WTC11 (cell line): ENCODE measurements at regions not wholly inside any gene's neighbourhood (a gene's known extent, or its start where the extent isn't known, plus 50 kb on each side); places are given as distances from the start of the nearest gene placed in this dataset.

ENCODE experiments used
- ATAC-seq: fragments of 200-7000 bp; cut with Tn5 transposase; 2 replicates; pipeline ENCODE4 v1.10.0; 2021; ENCODE audit warnings: mild to moderate bottlenecking, moderate library complexity
- CTCF ChIA-PET: fragments of 300-600 bp; sonication (Branson Sonifier 250); formaldehyde crosslinking; loops from one replicate; lab custom pipeline; 2021; ENCODE audit warnings: antibody characterized with exemption; lab: Charles Lee
- POLR2A ChIA-PET: fragments of 350-600 bp; sonication (Branson Sonifier 250); formaldehyde crosslinking; loops from one replicate; lab custom pipeline; 2021; ENCODE audit warnings: antibody characterized with exemption; lab: Charles Lee
- DNase-seq: peaks from one replicate; pipeline ENCODE4 v3.0.0; 2021; ENCODE audit warnings: low spot score
- H3K27ac Mint-ChIP-seq: 2 replicates; pipeline ENCODE4 v1.8.0; 2021; ENCODE audit warnings: mixed read lengths
- H3K27me3 Mint-ChIP-seq: 2 replicates; pipeline ENCODE4 v1.8.0; 2021; ENCODE audit warnings: low read depth, mild to moderate bottlenecking, moderate library complexity, mixed read lengths
- H3K36me3 Mint-ChIP-seq: 2 replicates; pipeline ENCODE4 v1.8.0; 2021; ENCODE audit warnings: mixed read lengths
- H3K4me1 Mint-ChIP-seq: 2 replicates; pipeline ENCODE4 v1.8.0; 2022; ENCODE audit warnings: mixed read lengths
- H3K4me3 Mint-ChIP-seq: 2 replicates; pipeline ENCODE4 v1.8.0; 2021; ENCODE audit warnings: mild to moderate bottlenecking, moderate library complexity, mixed read lengths
- H3K9me3 Mint-ChIP-seq: 2 replicates; pipeline ENCODE4 v1.8.0; 2021; ENCODE audit warnings: mixed read lengths
- ATF3 ChIP-seq: sonication (generic); formaldehyde crosslinking; conservative IDR thresholded peaks from 2 replicates; pipeline ENCODE4 v1.8.1; 2022; ENCODE audit warnings: mild to moderate bottlenecking, missing genetic modification reagents
- ATF6 ChIP-seq: sonication (generic); formaldehyde crosslinking; IDR thresholded peaks from 2 replicates; pipeline ENCODE4 v1.8.1; 2023; ENCODE audit warnings: mild to moderate bottlenecking, missing genetic modification reagents
- CDX4 ChIP-seq: fragments of 250-450 bp; sonication (Bioruptor Pico); IDR thresholded peaks from 2 replicates; pipeline ENCODE4 v1.9.0; 2021; ENCODE audit warnings: moderate library complexity, mild to moderate bottlenecking, inconsistent platforms, borderline replicate concordance
- E2F1 ChIP-seq: sonication (generic); formaldehyde crosslinking; IDR thresholded peaks from 2 replicates; pipeline ENCODE4 v1.8.0; 2022; ENCODE audit warnings: mild to moderate bottlenecking, missing genetic modification reagents
- ELF4 ChIP-seq: sonication (generic); formaldehyde crosslinking; IDR thresholded peaks from 2 replicates; pipeline ENCODE4 v1.8.1; 2022; ENCODE audit warnings: low read depth, mild to moderate bottlenecking, moderate library complexity, missing genetic modification reagents
- EMX1 ChIP-seq: fragments of 250-450 bp; sonication (Bioruptor Pico); IDR thresholded peaks from 2 replicates; pipeline ENCODE4 v1.8.0; 2021; ENCODE audit warnings: mild to moderate bottlenecking
- ERG ChIP-seq: fragments of 250-450 bp; sonication (Bioruptor Pico); IDR thresholded peaks from 2 replicates; pipeline ENCODE4 v1.8.0; 2021; ENCODE audit warnings: mild to moderate bottlenecking
- ETV6 ChIP-seq: sonication (generic); formaldehyde crosslinking; IDR thresholded peaks from 2 replicates; pipeline ENCODE4 v1.8.1; 2022; ENCODE audit warnings: mild to moderate bottlenecking, missing genetic modification reagents
- FOXP1 ChIP-seq: sonication (generic); formaldehyde crosslinking; IDR thresholded peaks from 2 replicates; pipeline ENCODE4 v1.8.0; 2022; ENCODE audit warnings: missing genetic modification reagents, mild to moderate bottlenecking, moderate library complexity, borderline replicate concordance
- GABPB1 ChIP-seq: sonication (generic); formaldehyde crosslinking; IDR thresholded peaks from 2 replicates; pipeline ENCODE4 v1.8.1; 2023; ENCODE audit warnings: mild to moderate bottlenecking, missing genetic modification reagents
- HMGA2 ChIP-seq: fragments of 250-450 bp; sonication (Bioruptor Pico); IDR thresholded peaks from 2 replicates; pipeline ENCODE4 v1.4.0; 2021; ENCODE audit warnings: mild to moderate bottlenecking, moderate library complexity
- JAZF1 ChIP-seq: fragments of 250-450 bp; sonication (Bioruptor Pico); IDR thresholded peaks from 2 replicates; pipeline ENCODE4 v1.9.0; 2021; ENCODE audit warnings: moderate library complexity, mild to moderate bottlenecking, inconsistent platforms
- RELA ChIP-seq: sonication (generic); formaldehyde crosslinking; IDR thresholded peaks from 2 replicates; pipeline ENCODE4 v1.8.1; 2022; ENCODE audit warnings: missing genetic modification reagents, mild to moderate bottlenecking, borderline replicate concordance
- TCF7 ChIP-seq: sonication (generic); formaldehyde crosslinking; IDR thresholded peaks from 2 replicates; pipeline ENCODE4 v1.8.0; 2022; ENCODE audit warnings: mild to moderate bottlenecking, low read depth, missing genetic modification reagents, moderate library complexity
- USF1 ChIP-seq: sonication (generic); formaldehyde crosslinking; IDR thresholded peaks from 2 replicates; pipeline ENCODE4 v1.8.0; 2022; ENCODE audit warnings: mild to moderate bottlenecking, missing genetic modification reagents
- ZBTB21 ChIP-seq: sonication (generic); formaldehyde crosslinking; IDR thresholded peaks from 2 replicates; pipeline ENCODE4 v1.8.1; 2023; ENCODE audit warnings: mild to moderate bottlenecking, missing genetic modification reagents, borderline replicate concordance
- ZNF219 ChIP-seq: sonication (generic); formaldehyde crosslinking; IDR thresholded peaks from 2 replicates; pipeline ENCODE4 v1.8.0; 2023; ENCODE audit warnings: missing genetic modification reagents, mild to moderate bottlenecking, borderline replicate concordance

GRCh38 chrX:69016293-69016941 lies 148.8 kb downstream of the PJA1 start:
- Mint-ChIP-seq H3K4me1 (no peaks in the 10 kb centered on the region), H3K36me3 (no peaks in the 10 kb centered on the region), H3K27ac (no peak overlapping the region), H3K9me3 (no peaks in the 10 kb centered on the region), H3K27me3 (no peaks in the 10 kb centered on the region), H3K4me3 (no peak overlapping the region)
- POLR2A ChIA-PET, result no interaction called here
- CTCF ChIA-PET, result no interaction called here
- TF ChIP-seq TCF7 (CRISPR knock-in tag) (no peak), FOXP1 (no peak), JAZF1 (CRISPR knock-in tag) (no peak), USF1 (no peak), EMX1 (CRISPR knock-in tag) (no peak), ZBTB21 (no peak), E2F1 (CRISPR knock-in tag) (no peak), ATF3 (CRISPR knock-in tag) (no peak), HMGA2 (CRISPR knock-in tag) (no peak), ATF6 (no peak), GABPB1 (CRISPR knock-in tag) (no peak)
- ATAC-seq, result no peak
- no peak for DNase-seq

- Mint-ChIP-seq H3K36me3 (no peaks in the 10 kb centered on the region), H3K9me3 (peaks cover 3% of the 10 kb centered on the region), H3K4me3 (no peak overlapping the region), H3K27ac (no peak overlapping the region)
- CTCF ChIA-PET, result no interaction called here
- no peak for DNase-seq
- no peak for ATAC-seq
- POLR2A ChIA-PET, result no interaction called here
- TF ChIP-seq ELF4 (CRISPR knock-in tag), result no peak
- no peak for TF ChIP-seq ERG
- TF ChIP-seq CDX4 (CRISPR knock-in tag), result no peak
- no peak for TF ChIP-seq ZNF219 (CRISPR knock-in tag)
- TF ChIP-seq RELA (CRISPR knock-in tag), result no peak
- TF ChIP-seq ETV6 (CRISPR knock-in tag), result no peak
- TF ChIP-seq, all 79 proteins: peak for 0
- no peaks in the 10 kb centered on the region for H3K4me1 Mint-ChIP-seq
- H3K27me3 Mint-ChIP-seq, result no peaks in the 10 kb centered on the region
These were observed 149.5 kb downstream of the PJA1 start for GRCh38 chrX:69015564-69016292.
